ENCODE measurements at regions not wholly inside any gene's neighbourhood (a gene's known extent, or its start where the extent isn't known, plus 50 kb on each side); places are given as distances from the start of the nearest gene placed in this dataset.

GRCh38 chr1:221138516-221138915, 259.3 kb downstream of the HLX start:
- TF ChIP-seq CTCF (IDR thresholded peaks at IDR 0.05 in 4 of 5, conservative IDR thresholded peaks at IDR 0.05 in 1 of 5) (no peak), POLR2A (IDR thresholded peaks at IDR 0.05) (no peak)
